ENCODE measurements at regions not wholly inside any gene's neighbourhood (a gene's known extent, or its start where the extent isn't known, plus 50 kb on each side); places are given as distances from the start of the nearest gene placed in this dataset.

GRCh38 chr15:62785881-62786828, 256.4 kb upstream of the TPM1 start:
- TF ChIP-seq CTCF (conservative IDR thresholded peaks at IDR 0.05; ENCODE audit: control insufficient read depth, insufficient read depth, low read depth, low read length) = no peak
- H3K4me3 ChIP-seq (ENCODE audit: control insufficient read depth, low read depth, low read length) = no peak overlapping the region
- no peak for DNase-seq (ENCODE audit: low read depth)

DNA sequence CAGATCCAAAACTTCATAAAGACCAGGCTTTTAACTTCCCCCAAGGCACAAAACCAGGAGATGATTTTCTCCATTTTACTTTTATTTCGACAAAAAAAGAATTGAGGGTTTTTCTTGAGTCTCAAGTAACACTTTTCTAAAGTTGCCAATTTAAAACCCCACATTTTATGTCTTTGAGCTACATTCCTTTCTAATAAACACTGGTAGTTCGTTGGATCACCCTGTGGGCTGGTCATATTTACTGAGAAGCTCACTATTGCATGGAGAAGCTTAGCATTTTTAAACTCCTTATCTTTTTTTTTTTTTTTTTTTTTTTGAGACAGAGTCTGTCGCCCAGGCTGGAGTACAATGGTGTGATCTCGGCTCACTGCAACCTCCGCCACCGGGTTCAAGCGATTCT, 255.1 kb upstream of the TPM1 start:
- DNase-seq (ENCODE audit: low read depth) = no peak
- no peak for TF ChIP-seq CTCF (conservative IDR thresholded peaks at IDR 0.05; ENCODE audit: control insufficient read depth, insufficient read depth, low read depth, low read length)
- H3K4me3 ChIP-seq (ENCODE audit: control insufficient read depth, low read depth, low read length) = no peak overlapping the region

- TF ChIP-seq CTCF (conservative IDR thresholded peaks at IDR 0.05; ENCODE audit: control insufficient read depth, insufficient read depth, low read depth, low read length) = no peak
- no peak for DNase-seq (ENCODE audit: low read depth)
- H3K4me3 ChIP-seq (ENCODE audit: control insufficient read depth, low read depth, low read length) = no peak overlapping the region
Observed at GRCh38 chr15:62788224-62788623, 254.3 kb upstream of the TPM1 start.

DNA sequence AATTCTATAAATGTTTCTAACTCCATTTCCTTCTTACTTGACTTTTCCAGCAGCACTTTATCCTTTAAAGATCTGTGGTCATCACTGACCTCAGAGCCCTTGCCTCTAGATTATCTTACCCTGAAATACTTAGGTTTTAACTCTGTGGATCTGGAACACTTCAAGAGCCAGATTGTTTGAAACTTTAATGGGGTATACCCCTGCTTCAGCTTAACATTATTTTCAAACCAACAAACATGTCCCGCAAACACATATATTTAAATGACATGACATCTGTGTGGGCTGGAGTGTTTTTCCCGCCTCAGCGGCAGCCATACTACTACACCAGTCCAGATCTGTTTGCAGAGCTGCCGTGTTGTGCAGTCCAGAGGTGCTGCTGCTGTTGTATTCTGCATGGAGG, 252.0 kb upstream of the TPM1 start:
- H3K4me3 ChIP-seq (ENCODE audit: control insufficient read depth, low read depth, low read length) = no peak overlapping the region
- TF ChIP-seq CTCF (conservative IDR thresholded peaks at IDR 0.05; ENCODE audit: control insufficient read depth, insufficient read depth, low read depth, low read length) = no peak
- no peak for DNase-seq (ENCODE audit: low read depth)

DNA sequence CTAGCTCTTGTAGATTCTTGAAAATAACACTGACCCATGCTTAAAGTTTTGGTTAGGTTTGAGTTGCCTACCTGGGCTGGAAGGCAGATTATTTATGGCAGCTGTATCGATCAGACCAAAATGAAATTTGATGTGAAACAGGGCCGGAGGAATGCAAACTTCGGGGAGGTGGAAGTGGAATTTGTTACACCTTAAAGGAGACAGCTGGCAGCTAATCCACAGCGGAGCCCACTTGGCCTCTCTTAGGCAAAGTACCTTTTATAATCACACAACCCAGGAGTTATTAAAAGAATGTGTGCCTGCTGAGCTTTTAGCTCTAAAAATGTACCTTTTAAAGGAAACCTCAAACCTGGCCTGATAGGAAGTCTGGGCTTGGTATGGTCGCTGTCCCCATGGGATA, 250.9 kb upstream of the TPM1 start:
- DNase-seq (ENCODE audit: low read depth) = no peak
- TF ChIP-seq CTCF (conservative IDR thresholded peaks at IDR 0.05; ENCODE audit: control insufficient read depth, insufficient read depth, low read depth, low read length) = no peak
- no peak overlapping the region for H3K4me3 ChIP-seq (ENCODE audit: control insufficient read depth, low read depth, low read length)

GRCh38 chr15:62792986-62793751, 249.4 kb upstream of the TPM1 start:
- H3K4me3 ChIP-seq (ENCODE audit: control insufficient read depth, low read depth, low read length) = no peak overlapping the region
- no peak for DNase-seq (ENCODE audit: low read depth)
- TF ChIP-seq CTCF (conservative IDR thresholded peaks at IDR 0.05; ENCODE audit: control insufficient read depth, insufficient read depth, low read depth, low read length) = no peak
